Stimulated activated CD4-positive, alpha-beta T cell treated with anti-CD3 and anti-CD28 coated beads, Interleukin-1b, Interleukin-23, amount 100 ng/mL, for 48 hours (primary cell): ENCODE measurements at regions not wholly inside any gene's neighbourhood (a gene's known extent, or its start where the extent isn't known, plus 50 kb on each side); places are given as distances from the start of the nearest gene placed in this dataset.

Experiments used
- DNase-seq: peaks from one replicate; pipeline ENCODE4 v3.0.0-alpha.2; 2020

DNA sequence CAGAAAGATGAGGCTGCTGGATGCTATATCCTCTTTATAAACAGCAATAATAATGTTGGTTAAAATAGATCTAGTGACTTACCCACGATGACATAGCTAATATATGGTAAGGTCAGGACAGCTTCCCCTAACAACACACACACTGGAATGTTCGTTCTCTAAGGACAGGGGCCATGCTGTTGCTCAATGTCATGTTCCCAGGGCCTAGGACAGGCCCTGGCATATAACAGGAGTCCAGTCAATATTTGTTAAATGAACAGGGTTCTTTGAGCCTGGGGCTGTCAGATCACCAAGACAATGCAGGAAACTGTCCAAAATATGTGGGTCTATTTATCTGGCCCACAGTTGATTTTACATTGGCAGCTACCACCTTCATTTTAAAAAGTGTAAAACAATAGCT lies 207.1 kb upstream of the MEX3C start:
- no peak for DNase-seq

DNA sequence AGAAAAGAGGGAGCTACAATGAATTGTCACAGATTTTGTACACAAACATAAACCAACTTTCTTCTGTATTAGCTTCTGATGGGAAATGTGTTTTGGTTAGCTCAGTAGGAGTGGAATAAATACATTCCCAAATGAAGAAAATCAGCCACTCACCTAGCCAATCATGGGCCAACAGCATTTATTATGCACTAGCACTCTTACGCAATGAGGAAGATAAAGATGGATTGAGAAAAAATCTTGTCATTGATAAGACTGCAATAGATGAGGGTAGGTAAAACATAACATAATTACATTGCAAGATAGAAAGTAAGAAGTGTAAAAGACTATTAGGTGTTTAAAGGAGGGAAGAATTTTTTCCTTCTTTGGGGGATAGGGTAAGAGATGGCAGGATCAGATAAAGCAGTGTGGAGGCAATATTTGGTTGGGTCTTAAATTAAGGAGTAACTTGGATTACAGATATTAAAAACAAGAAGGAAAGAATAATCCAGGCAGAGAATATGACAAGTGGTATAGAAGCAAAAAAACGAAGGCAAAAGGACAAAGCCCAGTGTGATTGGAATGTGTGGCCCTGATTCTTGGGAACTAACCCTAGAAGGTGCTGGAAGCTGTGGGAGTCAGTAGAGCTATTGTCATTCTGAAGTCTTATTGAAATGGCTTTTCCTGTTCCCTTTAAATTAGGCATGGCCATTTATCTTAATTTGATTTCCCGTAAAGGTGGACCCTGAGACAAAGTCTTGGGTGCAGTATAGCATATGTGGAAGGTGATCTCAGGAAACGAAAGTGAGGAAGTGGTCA lies 208.4 kb upstream of the MEX3C start:
- DNase-seq = no peak

DNA sequence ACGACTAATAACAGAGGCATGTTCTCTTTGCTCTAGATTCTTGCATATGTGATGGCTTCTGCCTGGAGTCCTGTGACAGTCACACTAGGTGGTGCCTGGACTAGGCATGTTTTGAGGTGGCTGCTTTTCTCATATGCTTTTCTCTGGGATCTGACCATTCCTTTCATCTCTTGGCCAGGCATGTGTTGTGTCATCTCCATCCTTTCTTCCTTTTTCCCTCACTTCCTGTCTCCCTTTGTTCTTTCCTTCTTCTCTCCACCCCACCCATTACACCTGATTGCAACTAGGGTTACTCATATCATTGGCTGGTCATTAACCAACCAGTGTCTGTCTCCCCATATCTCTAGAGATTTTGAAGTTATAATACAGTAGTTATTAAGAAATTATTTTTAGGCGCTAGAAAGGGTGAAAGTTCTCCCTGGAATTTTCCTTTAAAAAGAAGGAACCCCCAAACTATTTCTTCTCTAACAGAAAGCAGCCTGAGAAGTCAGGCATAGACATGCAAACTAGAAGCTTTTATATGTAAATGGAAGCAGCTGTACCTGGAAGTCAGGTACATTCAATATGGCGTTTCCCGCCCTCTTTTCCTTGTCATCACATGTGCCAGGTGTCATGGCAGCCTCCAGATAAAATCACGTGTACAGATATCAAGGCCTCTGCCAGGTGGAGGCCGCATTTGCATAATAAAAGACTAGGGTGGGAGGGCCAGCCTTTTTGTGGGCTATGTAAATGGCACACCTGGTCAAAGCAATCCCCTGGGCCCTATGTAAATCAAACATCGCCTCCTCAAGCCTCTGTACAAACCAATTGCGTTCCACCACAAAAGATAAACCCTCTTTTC lies 220.4 kb upstream of the MEX3C start:
- no peak for DNase-seq

DNA sequence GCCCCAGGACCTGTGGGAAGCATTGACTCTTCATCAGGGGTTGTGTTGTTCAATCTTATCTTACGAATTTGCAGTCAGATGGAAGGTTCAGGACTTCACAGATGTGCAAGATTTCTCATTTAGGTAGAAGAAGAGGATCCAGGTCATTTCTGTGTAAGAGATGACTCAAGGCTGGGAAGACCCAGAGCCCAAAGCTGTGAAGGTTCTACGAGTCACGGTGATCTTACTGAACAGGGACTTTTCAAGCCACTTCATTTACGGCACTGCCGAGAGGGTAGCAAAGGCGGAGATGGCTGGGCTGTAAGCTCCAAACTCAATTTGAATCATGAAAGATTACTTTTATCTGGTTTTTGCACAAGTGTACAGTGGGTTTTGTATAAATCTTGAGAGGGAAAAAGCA lies 228.0 kb upstream of the MEX3C start:
- peak; percentile 53 for DNase-seq

GRCh38 chr18:51425889-51426288 lies 228.4 kb upstream of the MEX3C start:
- DNase-seq = peak; percentile 8

DNA sequence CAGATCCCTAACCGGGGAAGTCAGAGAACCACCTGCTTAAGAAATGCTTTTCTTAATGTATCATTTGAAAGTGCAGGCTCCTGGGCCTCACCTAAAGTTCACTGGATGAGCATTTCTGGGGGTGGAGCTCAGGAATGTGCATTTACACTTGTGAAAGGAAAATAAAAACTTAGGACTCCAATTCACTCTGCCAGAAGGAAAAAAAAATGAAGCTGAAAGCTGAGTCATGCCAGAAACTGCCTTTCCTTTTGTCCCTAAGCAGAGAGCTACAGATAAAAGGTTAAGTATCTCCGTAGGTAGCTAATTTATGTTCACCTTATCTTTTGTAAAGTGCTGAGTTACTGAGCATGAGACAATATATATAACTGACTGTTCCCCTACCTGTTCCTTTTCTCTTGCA lies 229.5 kb upstream of the MEX3C start:
- DNase-seq = no peak

- no peak for DNase-seq
These were observed 232.2 kb upstream of the MEX3C start for GRCh38 chr18:51429644-51430043.

GRCh38 chr18:51430538-51430937 lies 233.1 kb upstream of the MEX3C start:
- no peak for DNase-seq

GRCh38 chr18:51433296-51433695 lies 235.8 kb upstream of the MEX3C start:
- DNase-seq = no peak

DNA sequence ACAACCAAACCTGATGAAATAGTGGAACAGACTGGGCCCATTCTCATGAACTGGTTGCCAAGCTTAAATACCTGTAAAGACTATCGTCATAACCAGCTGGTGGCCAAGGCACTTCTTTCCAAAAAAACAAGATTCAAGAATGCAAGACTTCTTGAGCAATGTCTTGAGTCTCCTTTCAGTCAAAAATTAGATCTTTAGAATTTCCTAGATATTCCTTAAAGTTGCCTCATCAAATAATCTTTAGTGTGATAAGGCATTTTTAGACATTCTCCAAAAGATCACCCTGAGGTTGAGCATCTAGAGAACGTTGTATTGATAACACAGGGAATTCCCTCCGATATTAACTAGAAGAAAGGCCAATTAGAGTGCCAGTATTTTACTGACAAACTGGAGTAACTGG lies 236.4 kb upstream of the MEX3C start:
- DNase-seq = no peak

DNA sequence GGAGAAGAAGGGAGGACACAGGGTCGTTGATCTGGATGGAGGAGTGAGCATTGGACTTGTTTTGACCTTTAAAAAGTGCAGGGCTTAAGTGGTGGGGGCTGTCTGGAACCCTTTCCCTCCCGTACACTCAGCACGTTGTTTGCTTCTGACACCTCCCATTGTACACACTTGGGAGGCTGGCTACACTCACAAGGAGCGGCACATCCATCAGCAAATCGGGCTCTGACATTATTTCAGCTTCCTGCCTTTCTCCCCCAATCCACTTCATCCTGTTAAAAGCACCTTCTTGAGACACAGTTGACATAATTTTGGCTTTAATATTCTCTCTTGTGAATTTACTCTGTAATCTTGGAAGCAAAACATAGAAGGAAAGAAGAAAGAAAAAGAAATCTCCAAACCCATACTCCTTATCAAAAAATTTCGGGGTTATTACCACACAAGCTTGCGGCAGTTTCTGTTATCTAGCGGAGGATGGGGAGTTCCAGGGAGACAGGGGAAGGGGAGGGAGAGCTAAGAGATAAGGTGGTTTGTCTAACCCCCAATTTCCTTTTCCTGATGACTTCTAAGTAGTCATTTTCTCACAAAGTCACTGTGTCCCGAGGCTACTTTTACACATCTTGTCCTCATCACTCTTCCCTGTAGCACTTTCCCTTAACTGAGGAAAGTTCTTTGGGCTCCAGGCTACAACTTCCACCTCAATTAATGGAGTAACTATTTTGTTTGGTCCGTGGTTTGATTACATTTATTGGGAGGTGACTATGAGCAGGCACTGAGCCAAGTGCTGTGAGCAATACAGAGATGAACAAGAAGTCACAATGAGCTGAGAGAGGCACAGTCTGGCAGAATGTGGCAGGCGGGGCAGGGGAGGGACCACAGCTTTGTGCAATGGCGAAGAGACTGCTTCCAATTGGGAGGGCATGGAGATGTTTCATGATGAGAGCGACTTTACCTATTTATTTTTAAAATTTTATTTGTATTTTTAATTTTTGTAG lies 240.1 kb upstream of the MEX3C start:
- no peak for DNase-seq

DNA sequence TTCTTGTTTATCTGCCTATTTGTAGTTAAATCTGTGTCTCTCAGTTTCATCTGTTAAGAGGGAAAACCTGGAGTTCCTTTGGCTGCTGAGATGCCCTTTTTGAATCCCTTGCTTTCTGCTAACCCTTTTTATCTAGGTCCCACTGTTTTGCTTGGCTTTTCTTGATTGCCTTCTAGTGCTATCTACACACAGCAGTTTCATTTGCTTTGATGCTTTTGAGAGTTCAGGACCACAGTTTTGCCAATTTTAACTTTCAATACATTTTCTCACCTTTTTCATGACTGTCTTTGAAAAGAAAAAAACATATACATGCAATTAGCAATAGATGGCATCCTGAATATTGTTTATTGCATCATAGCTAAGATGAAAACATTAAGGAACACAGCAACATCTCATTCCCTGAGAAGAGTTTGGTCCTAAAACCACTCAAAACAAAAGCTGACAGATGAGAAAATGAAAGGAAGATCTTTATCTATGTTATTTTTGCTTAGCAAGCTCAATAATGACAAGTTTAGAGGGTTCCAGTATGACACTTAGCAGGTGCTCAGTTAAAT lies 241.4 kb upstream of the MEX3C start:
- DNase-seq = no peak

DNA sequence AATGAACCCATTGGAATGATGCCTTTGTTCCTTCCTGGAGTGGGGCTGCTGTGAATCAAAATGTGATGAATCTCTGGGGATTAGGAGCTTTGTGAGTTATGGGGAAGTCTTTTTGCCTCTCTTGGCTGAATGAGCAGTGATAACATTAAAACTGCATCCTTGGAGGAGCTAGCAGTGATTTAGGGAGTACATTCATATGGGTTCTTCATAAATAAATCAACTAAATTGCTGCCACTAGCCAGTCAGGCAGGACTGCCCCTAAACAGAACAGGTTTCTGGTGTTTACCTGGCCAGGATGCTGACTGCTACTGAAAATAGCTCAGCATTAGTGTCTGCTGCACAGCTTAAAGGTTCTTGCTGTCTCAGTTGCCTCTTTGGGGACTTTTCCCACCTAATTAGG lies 244.5 kb upstream of the MEX3C start:
- no peak for DNase-seq

- DNase-seq = no peak
These were observed 249.2 kb upstream of the MEX3C start for GRCh38 chr18:51446571-51447210.

GRCh38 chr18:51447351-51448342 lies 250.2 kb upstream of the MEX3C start:
- DNase-seq = no peak

DNA sequence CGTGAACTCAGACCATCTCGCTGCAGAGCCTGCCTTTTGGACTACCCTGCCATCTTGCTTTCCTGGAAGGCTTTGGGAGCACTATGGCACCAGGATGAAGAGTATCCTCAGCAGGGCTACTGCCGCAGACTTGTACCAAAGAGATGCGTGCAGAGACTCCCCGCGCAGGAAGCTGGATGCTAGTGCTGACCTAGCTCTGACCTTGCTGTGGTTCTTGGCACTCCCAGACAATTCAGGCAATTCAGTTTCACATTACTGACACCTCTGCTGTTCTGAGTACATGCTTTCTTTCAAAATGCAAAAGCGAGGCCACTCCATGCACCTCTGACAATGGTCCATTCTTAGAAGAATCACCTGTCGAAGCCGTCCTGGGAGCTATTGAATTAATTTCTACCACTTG lies 251.5 kb upstream of the MEX3C start:
- no peak for DNase-seq

DNA sequence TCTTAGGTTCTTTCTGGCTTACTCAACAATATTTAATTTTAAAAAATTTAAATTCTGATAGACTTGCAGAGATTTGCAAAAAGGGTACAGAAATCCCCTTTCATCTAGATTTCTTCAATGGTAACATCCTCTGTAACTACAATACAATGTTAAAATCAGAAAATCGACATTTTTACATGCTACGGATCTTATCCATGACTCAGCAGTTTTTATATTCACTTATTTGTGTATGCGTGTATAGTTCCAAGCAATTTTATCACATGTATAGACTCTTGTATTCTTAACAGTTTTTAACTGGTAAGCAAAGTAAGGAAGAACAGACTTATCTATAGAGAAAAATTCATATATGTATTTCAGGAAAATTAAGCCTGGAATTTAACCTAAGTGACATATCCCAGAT lies 256.1 kb upstream of the MEX3C start:
- DNase-seq = no peak

- no peak for DNase-seq
These were observed 261.4 kb upstream of the MEX3C start for GRCh38 chr18:51458861-51459260.

- DNase-seq = no peak
These were observed 264.5 kb upstream of the MEX3C start for GRCh38 chr18:51461956-51462355.

- no peak for DNase-seq
These were observed 266.1 kb upstream of the MEX3C start for GRCh38 chr18:51463483-51464136.
